ACHN (cell line): ENCODE measurements at regions not wholly inside any gene's neighbourhood (a gene's known extent, or its start where the extent isn't known, plus 50 kb on each side); places are given as distances from the start of the nearest gene placed in this dataset.

ENCODE experiments used
- DNase-seq: peaks from one replicate; pipeline ENCODE4 v3.0.0-alpha.2; 2015
- in situ Hi-C: cut with HindIII; loops from 2 replicates; pipeline ENCODE4 v1.10.0; 2017; ENCODE audit warnings: low sequenced_read_pairs, low pct_ligation_motif_present, low pct_unique_long_range_greater_than_20kb

DNA sequence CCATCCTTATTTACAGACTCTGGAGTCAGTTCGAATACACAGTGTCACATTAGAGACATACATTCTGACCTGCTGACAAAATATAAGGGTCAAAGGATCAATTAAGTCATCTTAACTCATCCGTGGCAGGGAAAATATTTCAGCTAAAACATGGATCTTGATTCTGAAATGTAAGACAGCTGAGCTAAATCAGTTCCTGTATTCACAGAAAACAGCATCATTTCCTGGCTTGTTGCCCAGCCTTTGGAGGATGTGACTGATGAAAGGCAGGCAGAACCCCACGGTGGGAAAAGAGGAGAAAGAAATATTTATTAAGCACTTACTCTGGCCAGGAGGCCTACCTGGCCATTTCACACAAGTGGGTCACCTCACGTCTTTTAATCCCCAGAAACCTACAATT lies 101.9 kb downstream of the GAS2L3 start:
- DNase-seq: peak; percentile 55
- in situ Hi-C loops: no loop called here

DNA sequence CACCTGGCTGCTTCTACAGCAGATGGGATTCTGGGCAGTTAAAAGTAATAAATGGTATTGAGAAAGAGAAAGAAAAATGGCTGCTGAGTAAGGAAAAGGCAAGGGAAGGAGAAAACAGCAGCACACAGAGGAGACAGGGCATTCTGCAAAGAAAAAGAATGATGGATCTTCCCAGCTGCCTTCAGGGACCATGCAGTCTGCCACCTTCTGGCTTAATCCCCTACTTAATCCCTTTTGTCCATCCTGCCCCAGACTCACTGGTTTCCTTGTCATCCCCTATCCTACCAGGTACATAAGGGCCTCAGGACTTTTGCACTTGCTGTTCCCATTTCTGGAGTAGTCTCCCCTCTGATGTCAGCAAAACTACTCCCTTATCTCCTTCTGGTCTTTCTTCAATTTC lies 107.6 kb downstream of the GAS2L3 start:
- DNase-seq: no peak
- in situ Hi-C loops: no loop called here

DNA sequence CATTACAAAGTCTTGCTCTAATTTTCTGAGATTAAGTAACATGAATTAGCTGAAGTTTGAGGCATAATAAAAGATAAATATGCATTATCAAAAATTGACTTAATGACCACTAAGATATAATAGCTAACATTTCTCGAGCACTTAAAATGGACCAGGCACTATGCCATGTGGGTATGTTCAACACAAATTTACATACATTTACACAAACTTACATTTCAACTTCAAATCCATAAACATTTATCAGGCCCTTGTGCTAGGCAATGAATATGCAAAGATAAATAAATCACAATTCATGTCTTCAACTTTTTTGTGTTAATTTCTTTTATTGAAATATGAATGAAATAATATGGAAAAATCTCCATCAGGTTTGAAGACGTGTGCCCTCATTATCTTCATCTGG lies 108.7 kb downstream of the GAS2L3 start:
- in situ Hi-C loops: no loop called here
- DNase-seq: no peak

DNA sequence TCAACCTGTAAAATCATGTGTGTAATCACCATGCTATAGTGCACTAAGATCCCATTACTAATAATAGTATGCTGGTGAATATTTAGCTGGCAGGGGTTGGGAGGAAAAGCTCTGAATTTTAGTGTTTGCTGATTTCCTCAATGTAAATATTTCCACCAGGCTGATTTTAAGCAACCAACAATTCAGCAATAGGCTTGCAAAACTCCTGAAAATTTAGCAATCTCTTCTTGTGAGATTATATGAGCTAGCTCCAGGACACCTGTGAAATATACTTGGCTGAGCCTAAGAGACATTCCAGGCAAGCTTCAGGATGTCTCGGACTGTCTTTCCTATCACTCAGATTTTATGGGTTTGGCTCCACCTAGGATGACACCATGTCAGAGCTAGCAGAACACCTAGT lies 106.9 kb upstream of the ANO4 start:
- in situ Hi-C loops: no loop called here
- no peak for DNase-seq

DNA sequence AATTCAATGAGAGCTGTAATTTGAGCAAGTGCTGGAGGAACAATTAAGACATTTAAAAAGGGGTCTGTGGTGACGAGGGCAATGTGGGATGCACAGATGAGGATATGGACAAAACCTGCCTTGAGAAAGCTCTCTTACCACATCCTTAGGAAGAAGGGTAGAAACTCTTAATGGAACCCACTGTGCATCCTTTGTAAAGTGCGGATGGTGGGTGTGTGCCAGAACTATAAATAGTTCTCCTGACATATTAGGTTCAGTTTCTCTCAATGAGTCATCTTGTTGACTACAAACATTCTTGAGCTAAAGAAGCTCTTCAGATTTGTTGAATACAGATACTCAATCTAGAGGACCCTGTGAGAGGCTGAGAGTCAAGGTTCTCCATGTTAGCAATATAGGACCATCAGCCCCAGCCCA lies 106.1 kb upstream of the ANO4 start:
- in situ Hi-C loops: no loop called here
- no peak for DNase-seq

DNA sequence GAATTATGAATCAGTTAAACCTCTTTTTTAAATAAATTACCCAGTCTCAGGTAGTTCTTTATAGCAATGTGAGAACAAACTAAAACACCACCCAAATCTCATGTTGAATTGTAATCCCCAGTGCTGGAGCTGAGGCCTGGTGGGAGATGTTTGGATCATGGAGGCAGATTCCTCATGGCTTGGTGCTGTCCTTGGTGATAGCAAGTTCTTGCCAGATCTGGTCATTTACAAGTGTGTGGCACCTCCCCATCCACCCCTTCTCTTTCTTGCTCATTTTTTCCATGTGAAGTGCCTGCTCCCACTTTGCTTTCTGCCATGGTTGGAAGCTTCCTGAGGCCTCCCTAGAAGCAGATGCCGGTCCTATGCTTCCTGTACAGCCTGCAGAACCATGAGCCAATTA lies 102.1 kb upstream of the ANO4 start:
- in situ Hi-C loops: no loop called here
- DNase-seq: no peak

DNA sequence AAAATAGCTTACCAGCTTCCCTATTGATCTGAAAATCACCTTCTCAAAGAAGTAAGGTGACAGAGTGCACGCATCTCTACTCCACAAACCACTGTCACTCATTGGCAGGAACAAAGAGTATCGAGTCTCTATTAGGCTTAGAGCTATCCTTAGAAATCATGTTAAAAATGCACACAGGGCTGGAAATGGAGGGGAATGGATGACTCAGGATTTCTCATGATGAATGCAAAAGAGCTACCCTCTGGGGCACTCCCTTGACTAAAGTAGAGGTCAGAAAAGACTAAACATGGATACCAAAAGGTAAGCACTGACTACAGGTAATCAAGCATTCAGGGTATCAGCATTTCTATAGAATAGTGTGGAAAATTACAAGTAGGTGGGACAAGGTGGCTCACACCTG lies 96.1 kb upstream of the ANO4 start:
- in situ Hi-C loops: no loop called here
- DNase-seq: no peak

DNA sequence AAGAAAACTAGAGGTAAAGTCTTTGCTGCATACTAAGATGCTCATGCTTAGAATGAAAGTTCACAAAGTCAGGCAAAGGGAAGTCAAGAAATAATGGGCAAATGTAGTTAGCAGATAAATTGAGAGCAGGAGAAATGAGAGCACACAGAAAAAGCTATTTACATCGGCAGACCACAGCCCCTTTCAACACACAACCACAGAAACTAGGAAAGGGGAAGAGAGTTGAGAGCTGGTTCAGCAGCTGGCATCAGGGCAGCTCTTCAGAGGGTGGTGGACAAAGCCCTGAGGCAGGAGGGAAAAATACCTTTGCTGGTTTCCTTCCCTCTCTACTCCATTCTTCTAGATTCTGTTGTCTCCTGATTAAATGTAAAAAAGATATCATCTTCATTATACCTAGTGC lies 95.4 kb upstream of the ANO4 start:
- in situ Hi-C loops: no loop called here
- DNase-seq: no peak

DNA sequence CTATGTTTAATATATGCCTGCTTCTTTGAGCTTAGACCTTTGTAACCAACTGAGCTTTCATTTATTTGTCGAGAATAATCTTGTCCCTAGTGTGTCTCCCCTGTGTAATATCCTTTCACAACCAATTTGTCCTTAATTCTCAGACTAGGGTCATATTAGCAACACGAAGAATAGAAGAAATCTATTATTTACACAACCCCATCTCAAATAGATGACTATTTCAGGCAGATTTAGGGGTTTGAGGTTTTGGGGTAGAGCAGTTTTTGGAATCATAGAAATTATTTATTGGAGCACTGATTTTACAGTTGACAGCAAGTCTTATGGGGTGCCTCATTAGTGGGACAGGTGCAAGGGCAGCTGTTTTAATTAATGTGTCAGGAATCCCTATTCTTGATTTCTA lies 91.2 kb upstream of the ANO4 start:
- in situ Hi-C loops: no loop called here
- DNase-seq: no peak

DNA sequence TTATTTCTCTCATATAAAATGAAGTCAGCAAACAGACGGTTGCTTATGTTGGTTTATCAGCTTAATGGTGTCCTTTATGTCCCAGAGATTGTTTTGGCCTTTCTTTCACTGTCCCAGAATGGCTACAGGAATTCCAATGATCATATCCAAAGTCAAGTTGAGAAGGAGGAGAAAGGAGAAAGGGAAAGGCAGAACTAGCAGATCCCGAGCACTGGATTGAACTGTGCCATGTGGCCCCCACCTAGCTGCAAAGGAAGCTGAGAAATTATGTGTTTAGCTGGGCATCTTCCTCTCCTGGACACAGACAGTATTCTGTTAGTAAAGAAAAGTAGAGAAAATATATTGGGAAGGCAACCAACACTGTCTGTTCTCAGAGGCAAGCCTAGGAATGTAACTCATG lies 90.7 kb upstream of the ANO4 start:
- in situ Hi-C loops: no loop called here
- no peak for DNase-seq

DNA sequence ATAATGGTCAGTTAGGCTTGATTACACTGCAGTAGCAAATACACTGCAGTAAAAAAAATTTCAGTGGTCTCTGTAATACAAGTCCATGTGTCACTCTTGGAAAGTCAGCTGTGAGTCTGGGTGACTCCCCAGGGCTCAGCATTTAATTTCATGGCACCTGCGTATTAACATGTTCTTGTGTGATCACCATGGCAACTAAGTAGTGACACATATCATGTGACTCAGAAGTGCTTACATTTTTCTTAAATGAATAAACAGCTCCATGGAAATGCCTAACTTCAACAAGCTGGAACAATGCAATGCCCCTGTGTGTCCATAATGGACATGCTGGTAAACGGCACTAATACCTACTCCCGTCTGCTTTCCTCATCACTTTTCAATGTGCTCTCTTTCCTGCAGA lies 88.5 kb upstream of the ANO4 start:
- in situ Hi-C loops: no loop called here

DNA sequence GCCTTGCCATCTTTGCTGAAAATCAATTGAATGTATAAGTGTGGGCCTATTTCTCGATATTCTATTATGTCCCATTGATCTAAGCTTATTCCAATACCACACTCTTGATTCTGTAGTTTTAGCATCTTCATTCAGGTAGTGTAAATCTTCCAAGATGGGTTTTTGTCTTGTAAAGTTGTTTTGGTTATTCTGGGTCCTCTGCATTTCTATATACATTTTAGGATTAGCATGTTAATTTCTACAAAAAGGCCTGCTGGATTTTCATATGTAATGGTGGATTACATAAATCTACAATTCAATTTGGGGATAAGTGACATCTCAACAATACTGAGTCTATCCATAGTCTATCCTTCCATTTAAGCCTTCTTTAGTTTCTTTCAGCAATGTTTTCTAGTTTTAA lies 86.0 kb upstream of the ANO4 start:
- in situ Hi-C loops: no loop called here
- DNase-seq: no peak

More for the DNA sequence above, 88.5 kb upstream of the ANO4 start:
- DNase-seq: peak; percentile 88

DNA sequence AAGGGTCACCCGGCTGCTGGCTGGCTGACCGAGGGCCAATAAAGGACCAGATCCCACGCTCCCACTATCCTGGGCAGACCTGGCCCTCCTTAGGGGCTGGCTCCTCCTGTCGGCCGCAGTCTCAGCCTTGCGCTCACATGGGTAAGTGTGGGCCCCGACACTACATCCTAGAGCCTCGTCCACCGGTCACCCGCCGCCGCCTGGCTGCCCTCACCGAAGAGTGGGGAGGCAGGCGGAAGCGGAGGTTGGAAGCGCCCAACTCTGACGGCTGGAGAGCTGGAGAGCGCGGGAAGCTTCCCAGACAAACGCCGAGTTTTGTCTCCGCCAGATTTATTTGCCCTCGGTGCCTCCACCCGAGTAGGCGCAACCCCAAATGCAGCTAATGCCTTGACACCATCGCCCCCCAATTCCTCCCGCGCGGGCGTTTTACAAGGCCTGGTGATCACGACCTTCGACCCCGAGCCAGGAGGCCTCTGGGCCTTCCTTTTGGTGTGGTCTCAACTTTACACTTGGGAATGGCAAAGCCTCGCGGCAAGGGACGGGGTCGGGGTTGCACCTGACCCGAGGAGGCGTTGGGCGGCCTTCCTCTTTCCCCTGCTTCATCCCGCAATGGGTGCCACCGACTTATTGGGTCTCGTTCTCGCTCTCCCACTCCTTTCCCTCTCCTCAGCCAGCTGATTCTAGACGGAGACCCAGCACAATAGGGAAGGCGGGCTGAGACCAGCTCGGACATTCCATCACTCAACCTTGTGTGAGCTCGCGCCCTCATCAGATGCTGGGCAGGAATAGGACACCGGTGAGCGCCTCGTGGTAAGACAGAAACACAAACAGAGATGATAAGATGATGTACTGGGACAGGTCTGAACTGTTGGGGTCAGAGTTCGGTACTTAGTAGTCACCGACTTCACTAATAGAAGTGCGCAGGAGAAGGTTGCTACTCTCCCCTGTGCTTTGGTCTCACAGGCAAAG lies 78.3 kb upstream of the ANO4 start:
- DNase-seq: no peak
- in situ Hi-C loops: no loop called here

DNA sequence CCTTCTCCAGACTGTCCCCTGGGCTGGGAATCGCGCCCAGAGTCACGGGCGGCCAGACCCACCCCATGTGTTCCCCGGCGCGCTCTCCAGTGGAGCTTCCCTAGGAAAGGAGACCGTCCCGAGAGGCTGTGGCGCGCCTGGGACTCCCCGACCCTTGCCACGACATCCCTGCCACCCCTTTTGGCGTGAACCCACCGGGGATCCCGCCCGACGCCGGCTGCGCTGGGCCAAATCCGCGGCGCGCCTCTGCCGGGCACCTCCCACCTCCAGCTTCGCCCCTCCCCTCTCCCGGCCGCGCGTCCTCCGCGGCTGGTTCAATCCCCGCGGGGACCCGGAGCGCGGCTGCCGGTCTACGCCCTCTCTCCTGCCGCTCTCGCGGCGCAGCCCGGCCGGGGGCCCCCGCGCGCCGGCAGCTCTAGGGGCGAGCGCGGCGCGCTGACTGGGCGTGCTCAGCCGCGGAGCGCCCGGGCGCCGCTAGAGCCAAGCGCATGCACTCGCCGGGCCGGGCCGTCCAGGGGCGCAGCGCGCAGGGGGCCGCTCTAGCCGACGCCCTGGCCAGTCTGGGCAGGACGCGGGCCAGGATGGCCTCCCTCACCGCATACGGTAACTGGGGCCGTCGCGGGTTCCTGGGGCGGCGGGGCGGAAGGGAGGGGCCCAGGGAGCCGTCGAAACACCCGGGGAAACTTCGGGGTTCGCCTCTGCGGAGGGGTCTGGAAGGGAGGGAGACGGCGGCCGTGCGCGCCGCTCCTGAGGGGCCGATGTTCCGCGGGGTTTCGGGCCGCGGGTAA lies 77.4 kb upstream of the ANO4 start:
- peak; percentile 46 for DNase-seq
- in situ Hi-C loops: no loop called here

DNA sequence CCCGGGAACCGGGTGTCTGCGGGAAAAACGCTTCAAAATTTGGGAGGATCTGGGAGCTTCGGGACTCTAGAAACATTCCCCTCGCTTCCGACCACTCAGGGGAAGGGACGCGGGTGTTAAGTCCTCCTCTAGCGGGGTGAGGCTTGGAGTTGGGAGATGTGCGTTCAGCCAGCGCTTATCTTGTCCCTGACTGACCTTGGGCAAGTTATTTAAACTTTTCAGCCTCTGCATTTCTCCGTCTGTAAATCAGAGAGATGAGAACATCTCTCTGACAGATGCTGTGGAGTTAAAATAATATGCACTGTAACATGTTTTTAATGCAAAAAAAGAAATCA lies 76.9 kb upstream of the ANO4 start:
- in situ Hi-C loops: no loop called here
- no peak for DNase-seq

DNA sequence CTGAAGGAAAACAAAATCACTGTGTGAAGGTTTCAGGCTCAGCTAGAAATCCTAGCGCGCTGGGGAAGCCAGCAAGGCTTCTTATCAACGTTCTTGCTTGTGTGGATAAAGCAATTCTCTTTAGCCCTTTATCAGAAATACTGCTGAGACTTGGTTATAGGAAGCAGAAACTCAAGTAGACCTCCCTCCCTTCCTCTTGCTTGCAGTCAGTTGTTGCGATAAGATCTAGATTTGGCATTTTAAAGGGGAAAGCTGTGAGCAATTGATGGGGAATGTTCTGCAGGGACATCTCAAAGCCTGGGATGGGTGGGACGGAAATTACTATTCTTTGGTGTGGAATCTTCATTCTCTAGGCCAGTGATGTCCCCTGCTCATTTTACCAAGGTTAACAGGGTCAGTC lies 76.4 kb upstream of the ANO4 start:
- in situ Hi-C loops: no loop called here
- no peak for DNase-seq

DNA sequence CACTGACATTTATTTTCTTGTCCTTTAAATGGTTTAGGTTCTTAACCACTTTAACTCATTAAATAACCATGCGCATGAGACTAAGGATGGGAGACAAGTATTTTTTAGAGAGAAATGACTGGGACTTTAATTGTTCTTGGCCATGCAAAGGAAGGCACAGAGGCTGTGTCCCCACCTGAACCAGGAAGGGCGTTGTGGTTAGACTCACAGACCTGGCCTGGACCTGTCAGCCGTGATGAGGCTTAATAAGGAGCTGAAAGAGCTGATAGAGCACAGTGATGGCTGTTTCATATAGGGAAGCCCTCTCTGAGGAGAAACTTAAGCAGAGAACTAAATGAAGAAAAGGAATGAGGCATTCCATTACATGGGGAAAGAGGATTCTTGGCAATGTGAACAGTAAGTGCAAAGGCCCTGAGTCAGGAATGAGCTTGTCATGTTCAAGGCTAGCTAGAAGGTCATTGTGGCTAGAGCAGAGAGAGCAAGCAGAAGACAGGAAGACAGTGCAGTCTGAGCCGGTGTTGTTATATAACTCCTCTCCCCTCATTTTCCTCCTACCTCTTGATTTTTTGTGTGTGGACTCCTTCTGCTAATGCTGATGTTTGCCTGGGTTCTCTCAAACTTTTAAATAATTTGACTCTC lies 74.4 kb upstream of the ANO4 start:
- no peak for DNase-seq
- in situ Hi-C loops: no loop called here

DNA sequence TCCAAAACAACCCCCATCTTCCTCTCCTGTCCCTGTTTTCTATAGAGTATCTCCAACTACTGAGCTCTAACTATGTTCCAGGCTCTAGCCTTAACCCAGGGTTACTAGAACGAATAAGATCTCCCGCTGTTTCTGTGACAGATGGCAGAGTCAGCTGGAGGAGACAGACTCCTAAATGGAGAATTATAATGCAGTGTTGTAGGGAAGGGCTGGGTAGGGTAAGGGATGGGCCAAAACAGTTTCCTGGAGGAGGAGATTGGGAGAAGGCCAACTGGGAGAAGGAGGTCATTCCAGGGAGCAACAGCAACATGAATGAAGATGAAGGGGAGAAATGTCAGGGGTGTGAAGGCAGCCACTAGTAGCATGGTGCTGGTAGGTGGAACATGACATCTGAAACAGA lies 73.4 kb upstream of the ANO4 start:
- DNase-seq: no peak
- in situ Hi-C loops: no loop called here

DNA sequence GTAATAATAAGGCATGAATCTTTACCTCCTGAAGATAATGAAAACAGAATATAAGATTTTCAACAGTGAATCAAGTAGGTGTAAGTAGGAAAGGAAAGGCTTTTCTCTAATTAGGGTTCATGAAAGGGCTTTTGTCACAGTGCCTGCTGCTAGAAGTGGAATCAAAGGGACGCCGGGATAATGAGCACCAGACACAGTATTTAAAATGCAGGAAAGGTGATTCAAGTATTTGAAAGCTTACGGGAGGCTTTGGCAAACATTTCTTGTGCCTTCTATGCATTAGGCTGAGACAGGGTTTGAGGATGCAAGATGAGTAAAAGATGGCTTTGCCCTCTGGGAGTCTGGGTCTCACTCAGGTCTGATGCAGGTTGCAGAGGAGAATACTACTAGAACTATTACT lies 70.5 kb upstream of the ANO4 start:
- DNase-seq: no peak
- in situ Hi-C loops: no loop called here
